Thoracic aorta (tissue), 2 donors: ENCODE measurements at regions not wholly inside any gene's neighbourhood (a gene's known extent, or its start where the extent isn't known, plus 50 kb on each side); places are given as distances from the start of the nearest gene placed in this dataset.
"Not testable (repeated sequence)": the region's sequence is repeated elsewhere in the genome, so short reads cannot be mapped to it uniquely, and the experiment has no call there.

ENCODE experiments used
- ATAC-seq: fragments of 150-250 bp; one replicate; pipeline ENCODE4 v1.8.0; 2017; ENCODE audit warnings: low read depth; ENCODE audit not compliant: insufficient number of reproducible peaks, low FRiP score
- DNase-seq: peaks from one replicate; pipeline ENCODE4 v3.0.0-alpha.2; 2020; ENCODE audit warnings: low spot score
- H3K27ac ChIP-seq, 2 donors: fragments of 200-600 bp; sonication (generic); 1 replicate in 1 of 2; 2 replicates in 1 of 2; pipeline ENCODE4 v1.5.1; 2016; ENCODE audit warnings: mild to moderate bottlenecking in 2 of 2, moderate library complexity in 2 of 2
- H3K27me3 ChIP-seq: fragments of 200-600 bp; sonication (generic); replicated peaks from 2 replicates; pipeline ENCODE4 v1.6.0; 2016; ENCODE audit warnings: mild to moderate bottlenecking; ENCODE audit not compliant: insufficient read depth
- H3K36me3 ChIP-seq: fragments of 200-600 bp; sonication (generic); one replicate; pipeline ENCODE4 v1.5.1; 2016
- H3K4me1 ChIP-seq, 2 donors: fragments of 200-600 bp; sonication (generic); 1 replicate in 1 of 2; 2 replicates in 1 of 2; pipeline versions ENCODE4 v1.5.1 to v1.6.0; 2016; ENCODE audit warnings: low read depth in 2 of 2, mild to moderate bottlenecking in 1 of 2; ENCODE audit not compliant: control insufficient read depth in 1 of 2
- H3K4me3 ChIP-seq: fragments of 200-600 bp; sonication (generic); 2 replicates; pipeline ENCODE4 v1.5.1; 2016; ENCODE audit warnings: mild to moderate bottlenecking
- H3K9me3 ChIP-seq: fragments of 200-600 bp; sonication (generic); 2 replicates; pipeline ENCODE4 v1.5.1; 2016
- TF ChIP-seq, protein P1 (sequence below): fragments of 200-600 bp; sonication (generic); IDR thresholded peaks from one replicate; pipeline ENCODE4 v1.5.1; 2019; ENCODE audit warnings: antibody characterized with exemption

DNA sequence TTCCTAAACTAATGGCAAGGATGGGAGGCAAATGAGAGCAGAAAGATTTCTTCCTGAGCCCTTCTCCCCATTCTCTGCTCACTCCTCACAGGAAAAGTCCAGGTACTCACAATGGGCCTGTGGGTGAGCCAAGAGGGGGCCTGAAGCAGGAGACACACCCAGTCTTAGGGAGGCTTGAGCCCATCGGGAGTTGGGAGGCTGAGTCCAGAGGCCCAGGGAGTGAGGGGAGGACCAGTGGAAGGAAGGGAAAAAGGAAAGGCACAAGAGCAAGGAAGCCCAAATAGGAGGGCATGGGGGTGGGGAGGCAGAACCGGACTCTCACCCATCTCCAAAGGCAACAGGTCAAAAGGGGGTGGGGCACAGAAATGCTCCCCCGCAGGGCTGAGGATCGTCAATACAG, 68.1 kb upstream of the CNEP1R1 start:
- Histone ChIP-seq H3K27ac (no peak overlapping the region), H3K4me3 (no peak overlapping the region), H3K9me3 (no peaks in the 10 kb centered on the region), H3K27me3 (no peaks in the 10 kb centered on the region), H3K36me3 (no peaks in the 10 kb centered on the region), H3K4me1 (peaks cover 0 to 3% of the 10 kb centered on the region in 2 donors)
- ATAC-seq, result no peak
- no peak for DNase-seq
- TF ChIP-seq, protein P1, sequence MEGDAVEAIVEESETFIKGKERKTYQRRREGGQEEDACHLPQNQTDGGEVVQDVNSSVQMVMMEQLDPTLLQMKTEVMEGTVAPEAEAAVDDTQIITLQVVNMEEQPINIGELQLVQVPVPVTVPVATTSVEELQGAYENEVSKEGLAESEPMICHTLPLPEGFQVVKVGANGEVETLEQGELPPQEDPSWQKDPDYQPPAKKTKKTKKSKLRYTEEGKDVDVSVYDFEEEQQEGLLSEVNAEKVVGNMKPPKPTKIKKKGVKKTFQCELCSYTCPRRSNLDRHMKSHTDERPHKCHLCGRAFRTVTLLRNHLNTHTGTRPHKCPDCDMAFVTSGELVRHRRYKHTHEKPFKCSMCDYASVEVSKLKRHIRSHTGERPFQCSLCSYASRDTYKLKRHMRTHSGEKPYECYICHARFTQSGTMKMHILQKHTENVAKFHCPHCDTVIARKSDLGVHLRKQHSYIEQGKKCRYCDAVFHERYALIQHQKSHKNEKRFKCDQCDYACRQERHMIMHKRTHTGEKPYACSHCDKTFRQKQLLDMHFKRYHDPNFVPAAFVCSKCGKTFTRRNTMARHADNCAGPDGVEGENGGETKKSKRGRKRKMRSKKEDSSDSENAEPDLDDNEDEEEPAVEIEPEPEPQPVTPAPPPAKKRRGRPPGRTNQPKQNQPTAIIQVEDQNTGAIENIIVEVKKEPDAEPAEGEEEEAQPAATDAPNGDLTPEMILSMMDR, result no peak

DNA sequence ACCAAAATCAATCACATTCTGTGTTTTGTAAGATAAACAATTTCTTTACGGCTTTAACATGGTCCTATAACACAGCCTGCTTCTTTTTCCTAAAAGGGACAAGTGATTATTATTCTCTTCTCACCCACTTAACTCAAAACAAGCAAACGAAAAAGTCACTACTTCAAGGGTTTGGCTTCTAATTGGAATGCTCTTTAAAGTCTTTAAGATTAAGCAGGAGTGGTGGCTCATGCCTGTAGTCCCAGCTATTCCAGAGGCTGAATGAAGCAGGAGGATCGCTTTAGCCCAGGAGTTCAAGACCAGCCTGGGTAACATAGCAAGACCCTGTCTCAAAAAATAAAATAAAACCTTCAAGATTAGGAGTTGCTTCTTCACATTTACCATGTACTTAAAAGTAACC, 66.6 kb upstream of the CNEP1R1 start:
- ATAC-seq, result no peak
- no peak for DNase-seq
- Histone ChIP-seq H3K27ac (no peak overlapping the region), H3K27me3 (no peaks in the 10 kb centered on the region), H3K4me3 (no peak overlapping the region), H3K9me3 (no peaks in the 10 kb centered on the region), H3K36me3 (no peaks in the 10 kb centered on the region), H3K4me1 (peaks cover 0 to 3% of the 10 kb centered on the region in 2 donors)
- TF ChIP-seq, protein P1, result no peak

DNA sequence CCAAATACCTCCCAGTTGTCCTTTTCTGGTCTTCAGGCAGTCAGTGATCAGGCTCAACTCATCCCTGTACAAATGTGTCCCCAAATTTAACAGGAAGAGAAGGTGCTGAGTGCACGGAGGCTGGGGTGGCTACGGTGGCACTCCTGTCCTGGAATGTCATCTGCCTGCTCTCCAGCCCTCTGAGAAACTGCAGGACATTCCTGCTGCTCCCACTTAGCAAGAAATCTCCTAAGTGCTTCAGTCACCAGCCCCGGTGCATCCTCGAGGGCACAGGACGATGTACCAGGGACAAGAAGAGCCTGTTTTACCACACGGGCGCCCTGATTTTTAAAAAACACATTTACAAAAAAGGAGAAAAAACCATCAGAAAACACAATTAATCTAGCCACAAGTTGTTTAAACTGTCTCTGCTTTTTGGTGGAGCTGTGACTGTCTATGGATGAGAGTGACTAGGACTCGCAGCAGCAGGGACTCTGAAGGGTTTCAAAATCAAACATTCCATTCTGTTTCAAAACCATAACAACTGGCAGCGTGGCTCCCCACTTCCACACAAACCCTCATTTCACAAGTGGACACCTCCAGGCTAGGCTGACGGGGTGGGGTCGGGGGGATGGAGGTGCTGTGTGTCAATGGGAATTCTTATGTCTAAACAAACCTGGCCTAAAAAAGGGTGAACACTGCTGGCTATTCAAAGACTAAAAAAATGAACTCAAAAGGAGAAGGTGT, 65.3 kb upstream of the CNEP1R1 start:
- TF ChIP-seq, protein P1, result no peak
- Histone ChIP-seq H3K4me3 (no peak overlapping the region), H3K4me1 (peaks cover 0 to 3% of the 10 kb centered on the region in 2 donors), H3K27ac (no peak overlapping the region), H3K36me3 (no peaks in the 10 kb centered on the region), H3K27me3 (no peaks in the 10 kb centered on the region), H3K9me3 (no peaks in the 10 kb centered on the region)
- DNase-seq (no peak), ATAC-seq (no peak)

DNA sequence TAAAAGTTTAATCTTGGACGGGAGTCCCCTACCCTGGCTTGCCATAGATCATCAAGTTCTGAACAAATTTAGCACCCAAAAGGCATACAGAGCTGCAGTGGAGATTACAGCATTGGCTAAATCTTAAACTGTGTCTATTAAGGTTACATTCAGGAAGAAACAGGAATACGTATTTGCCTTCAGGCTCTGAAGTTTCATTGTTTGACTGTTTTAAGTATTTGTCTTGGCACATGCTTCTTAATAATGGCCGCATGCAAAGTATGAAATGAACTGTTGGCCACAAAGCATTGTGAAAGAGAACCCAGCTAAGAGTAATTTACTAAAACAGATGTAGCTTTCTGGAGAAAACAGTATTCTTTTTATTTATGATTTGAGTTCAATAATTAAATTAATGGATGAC, 63.9 kb upstream of the CNEP1R1 start:
- H3K27ac ChIP-seq, result no peak overlapping the region
- peaks cover 0 to 3% of the 10 kb centered on the region in 2 donors for H3K4me1 ChIP-seq
- no peak overlapping the region for H3K4me3 ChIP-seq
- DNase-seq (no peak), ATAC-seq (no peak)
- TF ChIP-seq, protein P1, result no peak
- no peaks in the 10 kb centered on the region for H3K9me3 ChIP-seq
- no peaks in the 10 kb centered on the region for H3K27me3 ChIP-seq
- no peaks in the 10 kb centered on the region for H3K36me3 ChIP-seq

DNA sequence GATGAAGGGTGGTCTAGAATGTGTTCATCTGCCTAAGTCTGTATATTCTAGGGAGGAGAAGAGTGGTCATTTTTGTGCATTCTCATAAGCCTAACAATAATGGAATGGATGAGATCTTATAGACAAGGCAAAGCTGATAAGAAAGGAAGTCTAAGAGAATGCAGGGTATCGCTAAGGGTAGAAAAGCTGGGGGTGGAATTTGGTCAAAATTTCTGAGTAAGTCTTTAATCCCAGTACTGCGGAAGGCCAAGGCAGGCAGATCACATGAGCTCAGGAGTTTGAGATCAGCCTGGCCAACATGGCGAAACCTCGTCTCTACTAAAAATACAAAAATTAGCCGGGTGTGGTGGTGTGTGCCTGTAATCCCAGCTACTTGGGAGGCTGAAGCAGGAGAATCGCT, 62.5 kb upstream of the CNEP1R1 start:
- not testable (repeated sequence) for H3K27me3 ChIP-seq, H3K9me3 ChIP-seq, H3K36me3 ChIP-seq, H3K27ac ChIP-seq, ATAC-seq, H3K4me1 ChIP-seq, H3K4me3 ChIP-seq, DNase-seq

DNA sequence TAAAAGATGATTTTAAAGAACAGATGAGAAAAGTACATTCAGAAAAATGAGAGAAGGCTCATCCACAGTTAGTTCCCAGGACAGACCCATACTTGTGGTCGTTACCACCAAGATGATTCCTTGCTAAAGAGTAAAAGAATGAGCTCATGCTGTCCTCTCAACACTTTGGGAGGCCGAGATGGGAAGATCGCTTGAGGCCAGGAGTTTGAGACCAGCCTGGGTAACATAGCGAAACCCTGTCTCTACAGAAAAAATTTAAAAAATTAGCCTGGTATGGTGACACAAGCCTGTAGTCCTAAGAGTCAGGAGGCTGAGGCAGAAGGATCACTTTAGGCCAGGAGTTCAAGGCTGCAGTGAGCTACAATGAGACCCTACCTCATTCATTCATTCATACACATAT, 60.7 kb upstream of the CNEP1R1 start:
- DNase-seq (no peak), ATAC-seq (no peak)
- Histone ChIP-seq H3K4me3 (no peak overlapping the region), H3K36me3 (no peaks in the 10 kb centered on the region), H3K9me3 (no peaks in the 10 kb centered on the region), H3K27me3 (no peaks in the 10 kb centered on the region), H3K4me1 (peaks cover 0 to 3% of the 10 kb centered on the region in 2 donors), H3K27ac (no peak overlapping the region)
- TF ChIP-seq, protein P1, result no peak
